Neural crest cell (in vitro differentiated cells): ENCODE measurements at regions not wholly inside any gene's neighbourhood (a gene's known extent, or its start where the extent isn't known, plus 50 kb on each side); places are given as distances from the start of the nearest gene placed in this dataset.
"Not testable (repeated sequence)": the region's sequence is repeated elsewhere in the genome, so short reads cannot be mapped to it uniquely, and the experiment has no call there.

Source experiments
- DNase-seq: peaks from one replicate; pipeline ENCODE4 v3.0.0; 2021; ENCODE audit warnings: low read depth, mixed read lengths, low spot score
- H3K27ac Mint-ChIP-seq: one replicate; pipeline ENCODE4 v1.8.0; 2021; ENCODE audit warnings: mild to moderate bottlenecking, mixed read lengths; ENCODE audit not compliant: unreplicated experiment
- H3K27me3 Mint-ChIP-seq: 2 replicates; pipeline ENCODE4 v1.8.0; 2021; ENCODE audit warnings: low read depth, mild to moderate bottlenecking, mixed read lengths
- H3K36me3 Mint-ChIP-seq: 2 replicates; pipeline ENCODE4 v1.8.0; 2021; ENCODE audit warnings: low read depth, mild to moderate bottlenecking, mixed read lengths
- H3K4me1 Mint-ChIP-seq: 2 replicates; pipeline ENCODE4 v1.8.0; 2021; ENCODE audit warnings: mixed read lengths
- H3K4me3 Mint-ChIP-seq: one replicate; pipeline ENCODE4 v1.8.0; 2021; ENCODE audit warnings: mild to moderate bottlenecking, mixed read lengths
- H3K9me3 Mint-ChIP-seq: 2 replicates; pipeline ENCODE4 v1.8.0; 2021; ENCODE audit warnings: mixed read lengths
- TF ChIP-seq, protein P1 (sequence below): fragments of 200-600 bp; sonication (generic); conservative IDR thresholded peaks from 2 replicates; pipeline ENCODE4 v1.5.0; 2021; ENCODE audit warnings: antibody characterized with exemption, mild to moderate bottlenecking

DNA sequence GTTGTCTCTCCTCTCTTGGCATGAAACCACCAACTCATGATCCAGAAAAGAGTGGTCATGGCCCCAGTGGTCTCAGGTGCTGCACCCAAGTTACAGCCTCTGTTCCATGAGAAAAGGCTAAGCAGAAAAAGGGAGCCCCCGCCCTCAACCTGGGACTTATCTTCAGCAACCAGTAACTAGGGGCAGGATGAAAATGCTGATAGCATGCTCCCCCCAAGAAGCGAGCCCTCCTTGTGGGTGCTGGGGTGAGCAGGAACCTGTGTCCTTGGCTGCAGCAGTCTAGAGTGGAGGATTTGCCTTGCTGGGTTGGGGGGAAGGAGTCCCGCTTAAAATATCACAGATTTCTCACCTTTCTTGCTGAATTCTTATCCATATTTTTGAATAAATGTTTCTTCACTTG, 490.0 kb downstream of the SUCLG1 start:
- H3K4me3 Mint-ChIP-seq, result no peak overlapping the region
- H3K36me3 Mint-ChIP-seq, result no peaks in the 10 kb centered on the region
- H3K27ac Mint-ChIP-seq, result no peak overlapping the region
- no peak for DNase-seq
- no peaks in the 10 kb centered on the region for H3K27me3 Mint-ChIP-seq
- H3K9me3 Mint-ChIP-seq, result peaks cover 8% of the 10 kb centered on the region
- H3K4me1 Mint-ChIP-seq, result no peaks in the 10 kb centered on the region
- TF ChIP-seq, protein P1, sequence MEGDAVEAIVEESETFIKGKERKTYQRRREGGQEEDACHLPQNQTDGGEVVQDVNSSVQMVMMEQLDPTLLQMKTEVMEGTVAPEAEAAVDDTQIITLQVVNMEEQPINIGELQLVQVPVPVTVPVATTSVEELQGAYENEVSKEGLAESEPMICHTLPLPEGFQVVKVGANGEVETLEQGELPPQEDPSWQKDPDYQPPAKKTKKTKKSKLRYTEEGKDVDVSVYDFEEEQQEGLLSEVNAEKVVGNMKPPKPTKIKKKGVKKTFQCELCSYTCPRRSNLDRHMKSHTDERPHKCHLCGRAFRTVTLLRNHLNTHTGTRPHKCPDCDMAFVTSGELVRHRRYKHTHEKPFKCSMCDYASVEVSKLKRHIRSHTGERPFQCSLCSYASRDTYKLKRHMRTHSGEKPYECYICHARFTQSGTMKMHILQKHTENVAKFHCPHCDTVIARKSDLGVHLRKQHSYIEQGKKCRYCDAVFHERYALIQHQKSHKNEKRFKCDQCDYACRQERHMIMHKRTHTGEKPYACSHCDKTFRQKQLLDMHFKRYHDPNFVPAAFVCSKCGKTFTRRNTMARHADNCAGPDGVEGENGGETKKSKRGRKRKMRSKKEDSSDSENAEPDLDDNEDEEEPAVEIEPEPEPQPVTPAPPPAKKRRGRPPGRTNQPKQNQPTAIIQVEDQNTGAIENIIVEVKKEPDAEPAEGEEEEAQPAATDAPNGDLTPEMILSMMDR, result no peak

DNA sequence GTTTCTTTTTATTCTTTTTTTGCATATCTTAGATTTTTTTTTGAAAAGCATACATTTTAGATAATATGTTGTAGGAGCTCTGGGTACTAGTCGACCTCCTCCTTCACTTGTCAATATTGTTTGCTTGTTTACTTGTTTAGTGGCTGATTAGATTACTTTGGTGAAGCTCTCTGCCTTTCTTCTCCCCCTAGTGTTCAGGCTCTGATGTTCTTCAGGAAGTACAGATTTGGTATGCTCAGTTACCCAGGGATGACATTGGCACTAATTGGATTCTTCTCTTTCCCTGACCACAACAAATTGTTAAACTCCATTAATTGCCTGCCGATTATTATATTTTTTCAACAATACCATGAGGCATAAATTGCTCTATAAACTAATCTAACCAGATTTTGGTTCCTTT, 491.2 kb downstream of the SUCLG1 start:
- Mint-ChIP-seq H3K27ac (no peak overlapping the region), H3K4me3 (no peak overlapping the region), H3K9me3 (peaks cover 8% of the 10 kb centered on the region), H3K4me1 (no peaks in the 10 kb centered on the region), H3K27me3 (no peaks in the 10 kb centered on the region), H3K36me3 (no peaks in the 10 kb centered on the region)
- no peak for DNase-seq
- TF ChIP-seq, protein P1, result peak; percentile 48

DNA sequence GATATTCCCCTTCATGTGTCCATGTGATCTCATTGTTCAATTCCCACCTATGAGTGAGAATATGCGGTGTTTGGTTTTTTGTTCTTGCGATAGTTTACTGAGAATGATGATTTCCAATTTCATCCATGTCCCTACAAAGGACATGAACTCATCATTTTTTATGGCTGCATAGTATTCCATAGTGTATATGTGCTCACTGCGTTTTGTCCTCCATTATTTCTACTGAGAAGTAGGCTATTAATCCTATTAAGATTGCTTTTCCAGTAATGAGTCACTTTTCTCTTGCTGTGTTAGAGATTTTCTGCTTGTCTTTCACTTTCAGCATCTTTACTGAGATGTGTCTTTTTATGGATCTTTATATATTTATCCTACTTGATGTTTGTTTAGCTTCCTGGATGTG, 492.1 kb downstream of the SUCLG1 start:
- not testable (repeated sequence) for H3K9me3 Mint-ChIP-seq, H3K4me3 Mint-ChIP-seq, H3K27ac Mint-ChIP-seq, H3K4me1 Mint-ChIP-seq, DNase-seq, H3K27me3 Mint-ChIP-seq, H3K36me3 Mint-ChIP-seq

DNA sequence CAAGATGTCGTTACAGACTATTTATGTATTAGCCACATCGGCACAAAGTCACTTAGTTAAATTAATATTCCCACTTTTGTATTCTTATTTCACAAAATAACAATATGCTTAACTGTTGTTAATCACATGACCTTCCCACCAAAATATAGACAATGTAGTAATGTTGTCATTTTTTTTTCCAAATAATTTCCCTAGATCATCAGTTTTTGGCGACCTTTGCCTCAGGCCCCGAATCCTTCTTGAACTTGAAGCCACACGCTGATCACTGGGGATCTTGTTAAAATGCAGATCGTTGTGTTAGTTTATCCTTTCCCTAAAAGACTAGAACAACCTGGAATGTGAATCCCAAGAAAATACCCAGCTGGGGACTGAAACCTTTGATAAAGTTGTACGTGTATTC, 497.6 kb downstream of the SUCLG1 start:
- peaks cover 3% of the 10 kb centered on the region for H3K9me3 Mint-ChIP-seq
- H3K4me1 Mint-ChIP-seq, result no peaks in the 10 kb centered on the region
- H3K4me3 Mint-ChIP-seq, result no peak overlapping the region

DNA sequence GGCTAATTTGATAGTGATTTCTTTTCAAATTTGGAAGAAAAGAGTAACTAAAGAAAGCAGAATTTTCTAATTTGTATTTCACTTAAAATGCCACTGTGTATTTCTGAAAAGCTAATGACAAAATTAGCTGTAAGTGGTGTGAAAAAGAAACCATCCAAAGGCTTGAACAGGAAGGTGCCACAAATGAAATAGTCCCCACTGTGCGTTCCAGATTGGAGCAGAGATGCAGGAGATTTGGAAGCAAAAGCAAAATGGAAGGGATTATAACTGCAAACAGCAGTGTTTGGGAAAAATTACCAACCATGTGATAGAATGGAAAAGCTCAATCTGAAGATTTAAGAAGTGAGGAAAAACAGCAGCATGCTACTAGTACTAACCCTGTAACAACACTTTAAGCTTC, 498.7 kb downstream of the SUCLG1 start:
- no peak for DNase-seq
- TF ChIP-seq, protein P1, result no peak
- no peak overlapping the region for H3K27ac Mint-ChIP-seq
- no peak overlapping the region for H3K4me3 Mint-ChIP-seq
- H3K36me3 Mint-ChIP-seq, result no peaks in the 10 kb centered on the region
- no peaks in the 10 kb centered on the region for H3K4me1 Mint-ChIP-seq
- H3K27me3 Mint-ChIP-seq, result no peaks in the 10 kb centered on the region
- no peaks in the 10 kb centered on the region for H3K9me3 Mint-ChIP-seq

More for the DNA sequence above, 497.6 kb downstream of the SUCLG1 start:
- Mint-ChIP-seq H3K27ac (no peak overlapping the region), H3K36me3 (no peaks in the 10 kb centered on the region), H3K27me3 (no peaks in the 10 kb centered on the region)
- no peak for DNase-seq
- TF ChIP-seq, protein P1, result no peak

DNA sequence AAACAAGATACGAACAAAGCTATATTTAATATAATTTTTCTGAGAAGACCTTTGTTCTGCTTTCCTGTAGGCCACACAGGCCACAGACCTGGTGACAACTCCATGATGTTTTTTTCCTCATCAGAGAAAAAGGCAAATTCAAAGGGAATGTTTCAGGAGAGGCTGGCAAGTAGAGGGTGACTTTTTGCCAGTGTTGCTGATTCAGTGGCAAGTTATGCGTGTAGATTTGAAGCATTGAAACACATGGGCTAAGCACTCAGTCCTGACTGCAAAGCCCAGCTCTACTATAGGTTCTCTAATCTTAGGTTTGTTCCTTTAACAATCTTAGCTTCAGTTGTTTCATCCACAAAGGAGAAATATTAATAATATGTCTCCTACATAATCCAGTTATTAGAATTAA, 499.8 kb downstream of the SUCLG1 start:
- no peaks in the 10 kb centered on the region for H3K4me1 Mint-ChIP-seq
- H3K4me3 Mint-ChIP-seq, result no peak overlapping the region
- H3K27ac Mint-ChIP-seq, result no peak overlapping the region
- no peaks in the 10 kb centered on the region for H3K9me3 Mint-ChIP-seq
- no peaks in the 10 kb centered on the region for H3K36me3 Mint-ChIP-seq
- TF ChIP-seq, protein P1, result no peak
- DNase-seq, result no peak
- no peaks in the 10 kb centered on the region for H3K27me3 Mint-ChIP-seq
